RWPE2 (cell line): ENCODE measurements at regions not wholly inside any gene's neighbourhood (a gene's known extent, or its start where the extent isn't known, plus 50 kb on each side); places are given as distances from the start of the nearest gene placed in this dataset.

Source experiments
- ATAC-seq: fragments of 200-7000 bp; cut with Tn5 transposase; 3 replicates; pipeline ENCODE4 v1.9.1; 2021; ENCODE audit warnings: low read depth
- DNase-seq: peaks from one replicate; pipeline ENCODE4 v3.0.0-alpha.2; 2020; ENCODE audit warnings: low spot score
- H3K27ac ChIP-seq: fragments of 450-650 bp; 2 replicates; pipeline ENCODE4 v1.5.1; 2017; ENCODE audit warnings: mild to moderate bottlenecking; ENCODE audit not compliant: poor library complexity, severe bottlenecking
- H3K27me3 ChIP-seq: fragments of 250-450 bp; sonication (Bioruptor Pico); 2 replicates; pipeline ENCODE4 v1.5.1; 2021; ENCODE audit warnings: mild to moderate bottlenecking, moderate library complexity; ENCODE audit not compliant: insufficient read depth, poor library complexity, severe bottlenecking
- H3K36me3 ChIP-seq: fragments of 250-450 bp; sonication (Bioruptor Pico); 2 replicates; pipeline ENCODE4 v1.5.1; 2020; ENCODE audit warnings: low read depth, mild to moderate bottlenecking, moderate library complexity
- H3K4me1 ChIP-seq: fragments of 250-450 bp; sonication (Bioruptor Pico); 2 replicates; pipeline ENCODE4 v1.5.1; 2021; ENCODE audit warnings: mild to moderate bottlenecking, moderate library complexity; ENCODE audit not compliant: insufficient read depth, poor library complexity, severe bottlenecking
- H3K4me3 ChIP-seq: fragments of 250-450 bp; sonication (Bioruptor Pico); 2 replicates; pipeline ENCODE4 v1.5.1; 2021; ENCODE audit warnings: mild to moderate bottlenecking, moderate library complexity; ENCODE audit not compliant: severe bottlenecking
- H3K9me3 ChIP-seq: fragments of 250-450 bp; sonication (Bioruptor Pico); 2 replicates; pipeline ENCODE4 v1.5.1; 2021; ENCODE audit warnings: mild to moderate bottlenecking, moderate library complexity; ENCODE audit not compliant: severe bottlenecking
- TF ChIP-seq, protein P1 (sequence below): fragments of 450-650 bp; IDR thresholded peaks from one replicate; pipeline ENCODE4 v1.5.1; 2017; ENCODE audit warnings: mild to moderate bottlenecking, moderate library complexity; ENCODE audit not compliant: poor library complexity, severe bottlenecking

GRCh38 chr3:30457081-30457480 lies 149.3 kb upstream of the TGFBR2 start:
- H3K4me1 ChIP-seq, result peaks cover 2% of the 10 kb centered on the region
- TF ChIP-seq, protein P1, sequence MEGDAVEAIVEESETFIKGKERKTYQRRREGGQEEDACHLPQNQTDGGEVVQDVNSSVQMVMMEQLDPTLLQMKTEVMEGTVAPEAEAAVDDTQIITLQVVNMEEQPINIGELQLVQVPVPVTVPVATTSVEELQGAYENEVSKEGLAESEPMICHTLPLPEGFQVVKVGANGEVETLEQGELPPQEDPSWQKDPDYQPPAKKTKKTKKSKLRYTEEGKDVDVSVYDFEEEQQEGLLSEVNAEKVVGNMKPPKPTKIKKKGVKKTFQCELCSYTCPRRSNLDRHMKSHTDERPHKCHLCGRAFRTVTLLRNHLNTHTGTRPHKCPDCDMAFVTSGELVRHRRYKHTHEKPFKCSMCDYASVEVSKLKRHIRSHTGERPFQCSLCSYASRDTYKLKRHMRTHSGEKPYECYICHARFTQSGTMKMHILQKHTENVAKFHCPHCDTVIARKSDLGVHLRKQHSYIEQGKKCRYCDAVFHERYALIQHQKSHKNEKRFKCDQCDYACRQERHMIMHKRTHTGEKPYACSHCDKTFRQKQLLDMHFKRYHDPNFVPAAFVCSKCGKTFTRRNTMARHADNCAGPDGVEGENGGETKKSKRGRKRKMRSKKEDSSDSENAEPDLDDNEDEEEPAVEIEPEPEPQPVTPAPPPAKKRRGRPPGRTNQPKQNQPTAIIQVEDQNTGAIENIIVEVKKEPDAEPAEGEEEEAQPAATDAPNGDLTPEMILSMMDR, result no peak

GRCh38 chr3:30457726-30458125 lies 148.7 kb upstream of the TGFBR2 start:
- Histone ChIP-seq H3K36me3 (no peaks in the 10 kb centered on the region), H3K27me3 (no peaks in the 10 kb centered on the region), H3K4me1 (peaks cover 7% of the 10 kb centered on the region), H3K27ac (no peak overlapping the region), H3K9me3 (no peaks in the 10 kb centered on the region), H3K4me3 (no peak overlapping the region)
- no peak for DNase-seq
- TF ChIP-seq, protein P1, result no peak
- no peak for ATAC-seq

More at GRCh38 chr3:30457081-30457480, 149.3 kb upstream of the TGFBR2 start:
- H3K4me3 ChIP-seq, result no peak overlapping the region
- no peak overlapping the region for H3K27ac ChIP-seq
- ATAC-seq, result no peak
- no peaks in the 10 kb centered on the region for H3K9me3 ChIP-seq
- no peaks in the 10 kb centered on the region for H3K27me3 ChIP-seq
- H3K36me3 ChIP-seq, result no peaks in the 10 kb centered on the region
- DNase-seq, result no peak

DNA sequence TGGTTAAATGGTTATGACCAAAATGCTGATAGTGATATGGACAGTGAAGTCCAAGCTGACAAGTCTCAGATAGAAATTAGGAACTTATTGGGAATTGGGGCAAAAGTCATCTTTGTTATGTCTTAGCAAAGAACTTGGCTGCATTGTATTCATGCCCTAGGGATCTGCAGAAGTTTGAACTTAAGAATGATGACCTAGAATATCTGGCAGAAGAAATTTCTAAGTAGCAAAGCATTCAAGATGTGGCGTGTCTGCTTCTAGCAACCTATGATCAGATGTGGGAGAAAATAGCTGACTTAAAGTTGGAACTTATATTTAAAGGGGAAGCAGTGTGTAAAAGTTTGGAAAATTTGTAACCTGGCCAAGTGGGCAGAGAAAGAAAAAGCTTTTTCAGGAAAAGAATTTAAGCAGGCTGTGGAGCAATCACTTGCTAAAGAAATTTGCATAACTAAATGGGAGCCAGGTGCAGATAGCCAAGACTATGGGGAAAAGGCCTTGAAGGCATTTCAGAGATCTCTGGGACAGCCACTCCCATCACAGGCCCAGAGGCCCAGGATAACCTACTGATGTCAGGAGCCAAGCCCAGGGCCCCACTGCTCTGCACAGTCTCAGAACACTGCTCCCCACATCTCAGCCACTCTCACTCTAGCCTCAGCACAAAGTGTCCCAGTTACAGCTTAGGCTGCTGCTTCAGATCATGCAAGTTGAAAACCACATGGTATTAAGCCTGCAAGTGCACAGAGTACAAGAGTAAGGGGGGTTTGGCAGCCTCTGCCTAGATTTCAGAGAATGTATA lies 147.8 kb upstream of the TGFBR2 start:
- TF ChIP-seq, protein P1, result no peak
- Histone ChIP-seq H3K36me3 (no peaks in the 10 kb centered on the region), H3K4me1 (peaks cover 11% of the 10 kb centered on the region), H3K27ac (no peak overlapping the region), H3K27me3 (no peaks in the 10 kb centered on the region), H3K4me3 (no peak overlapping the region), H3K9me3 (no peaks in the 10 kb centered on the region)
- DNase-seq (no peak), ATAC-seq (no peak)

- peaks cover 11% of the 10 kb centered on the region for H3K4me1 ChIP-seq
- no peak for ATAC-seq
- no peaks in the 10 kb centered on the region for H3K27me3 ChIP-seq
- H3K4me3 ChIP-seq, result no peak overlapping the region
- TF ChIP-seq, protein P1, result no peak
- no peak for DNase-seq
- H3K9me3 ChIP-seq, result no peaks in the 10 kb centered on the region
- no peaks in the 10 kb centered on the region for H3K36me3 ChIP-seq
- H3K27ac ChIP-seq, result no peak overlapping the region
Observed at GRCh38 chr3:30461311-30461710, 145.1 kb upstream of the TGFBR2 start.
